ENCODE measurements at regions not wholly inside any gene's neighbourhood (a gene's known extent, or its start where the extent isn't known, plus 50 kb on each side); places are given as distances from the start of the nearest gene placed in this dataset.

GRCh38 chr6:11291582-11291981, 59.1 kb upstream of the NEDD9 start:
- no peak for TF ChIP-seq ZC3H10 (CRISPR knock-in tag; IDR thresholded peaks at IDR 0.05)
- TF ChIP-seq RARB (CRISPR knock-in tag; IDR thresholded peaks at IDR 0.05), result no peak
- no peak for TF ChIP-seq TCF4 (CRISPR knock-in tag; IDR thresholded peaks at IDR 0.05; ENCODE audit: borderline replicate concordance)
- no peak for TF ChIP-seq TOX (CRISPR knock-in tag; IDR thresholded peaks at IDR 0.05; ENCODE audit: borderline replicate concordance)
- TF ChIP-seq ESRRG (CRISPR knock-in tag; IDR thresholded peaks at IDR 0.05), result no peak
- no peak for TF ChIP-seq ISL1 (CRISPR knock-in tag; IDR thresholded peaks at IDR 0.05)
- TF ChIP-seq ZNF8 (CRISPR knock-in tag; IDR thresholded peaks at IDR 0.05), result no peak
- no peak for TF ChIP-seq ZFP30 (CRISPR knock-in tag; IDR thresholded peaks at IDR 0.05)
- no peak for TF ChIP-seq PATZ1 (CRISPR knock-in tag; IDR thresholded peaks at IDR 0.05; ENCODE audit: borderline replicate concordance)
- no peak for TF ChIP-seq ZNF70 (CRISPR knock-in tag; IDR thresholded peaks at IDR 0.05)
- TF ChIP-seq PPARA (CRISPR knock-in tag; IDR thresholded peaks at IDR 0.05; ENCODE audit: borderline replicate concordance), result no peak
- no peak for TF ChIP-seq ZFP3 (CRISPR knock-in tag; IDR thresholded peaks at IDR 0.05)
- TF ChIP-seq, protein P1, sequence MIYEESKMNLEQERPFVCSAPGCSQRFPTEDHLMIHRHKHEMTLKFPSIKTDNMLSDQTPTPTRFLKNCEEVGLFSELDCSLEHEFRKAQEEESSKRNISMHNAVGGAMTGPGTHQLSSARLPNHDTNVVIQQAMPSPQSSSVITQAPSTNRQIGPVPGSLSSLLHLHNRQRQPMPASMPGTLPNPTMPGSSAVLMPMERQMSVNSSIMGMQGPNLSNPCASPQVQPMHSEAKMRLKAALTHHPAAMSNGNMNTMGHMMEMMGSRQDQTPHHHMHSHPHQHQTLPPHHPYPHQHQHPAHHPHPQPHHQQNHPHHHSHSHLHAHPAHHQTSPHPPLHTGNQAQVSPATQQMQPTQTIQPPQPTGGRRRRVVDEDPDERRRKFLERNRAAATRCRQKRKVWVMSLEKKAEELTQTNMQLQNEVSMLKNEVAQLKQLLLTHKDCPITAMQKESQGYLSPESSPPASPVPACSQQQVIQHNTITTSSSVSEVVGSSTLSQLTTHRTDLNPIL (CRISPR knock-in tag; IDR thresholded peaks at IDR 0.05; ENCODE audit: low read depth), result no peak
- no peak for TF ChIP-seq GLIS3 (CRISPR knock-in tag; IDR thresholded peaks at IDR 0.05)
